ENCODE measurements at regions not wholly inside any gene's neighbourhood (a gene's known extent, or its start where the extent isn't known, plus 50 kb on each side); places are given as distances from the start of the nearest gene placed in this dataset.

- no peak for DNase-seq (ENCODE audit: low read depth)
- no peak for TF ChIP-seq CTCF (conservative IDR thresholded peaks at IDR 0.05; ENCODE audit: low read depth, low read length)
- no peak overlapping the region for H3K4me3 ChIP-seq (ENCODE audit: low read depth, low read length)
Observed at GRCh38 chr16:51401673-51402072, 250.6 kb upstream of the SALL1 start.

GRCh38 chr16:51399908-51400670 is 249.0 kb upstream of the SALL1 start:
- no peak for DNase-seq (ENCODE audit: low read depth)
- no peak for TF ChIP-seq CTCF (conservative IDR thresholded peaks at IDR 0.05; ENCODE audit: low read depth, low read length)
- H3K4me3 ChIP-seq (ENCODE audit: low read depth, low read length), result no peak overlapping the region

- DNase-seq (ENCODE audit: low read depth), result no peak
- no peak overlapping the region for H3K4me3 ChIP-seq (ENCODE audit: low read depth, low read length)
- TF ChIP-seq CTCF (conservative IDR thresholded peaks at IDR 0.05; ENCODE audit: low read depth, low read length), result no peak
Observed at GRCh38 chr16:51394421-51394820, 243.4 kb upstream of the SALL1 start.

DNA sequence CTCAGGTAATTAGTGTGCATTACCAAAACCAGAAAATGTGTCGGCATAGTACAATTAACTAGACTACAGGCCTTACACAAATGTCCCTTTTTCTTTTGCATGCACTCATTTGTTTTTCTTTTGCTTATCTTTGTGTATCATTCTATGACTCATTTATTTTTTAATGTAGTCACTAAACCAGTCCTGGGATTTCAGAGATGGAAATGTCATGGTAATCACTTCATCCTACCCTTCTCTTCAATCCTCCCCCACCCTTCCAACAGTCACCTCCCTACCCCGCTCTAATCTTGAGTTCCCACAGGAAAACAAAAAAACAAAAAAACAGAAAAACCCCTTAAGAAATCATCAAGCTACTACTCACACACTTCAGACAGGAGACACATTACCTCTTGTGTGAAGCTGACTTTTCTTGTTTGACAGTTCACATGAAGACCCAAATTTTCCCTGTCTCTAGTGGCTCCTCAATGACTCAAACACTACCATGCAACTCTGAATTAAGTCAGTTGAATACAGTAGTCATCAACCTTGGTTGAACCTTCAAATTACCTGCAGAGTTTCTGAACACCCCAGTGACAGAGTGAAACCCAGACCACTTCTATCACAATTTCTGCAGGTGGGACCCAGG is 242.4 kb upstream of the SALL1 start:
- H3K4me3 ChIP-seq (ENCODE audit: low read depth, low read length), result no peak overlapping the region
- TF ChIP-seq CTCF (conservative IDR thresholded peaks at IDR 0.05; ENCODE audit: low read depth, low read length), result no peak
- no peak for DNase-seq (ENCODE audit: low read depth)

GRCh38 chr16:51392521-51393187 is 241.6 kb upstream of the SALL1 start:
- DNase-seq (ENCODE audit: low read depth), result no peak
- no peak overlapping the region for H3K4me3 ChIP-seq (ENCODE audit: low read depth, low read length)

DNA sequence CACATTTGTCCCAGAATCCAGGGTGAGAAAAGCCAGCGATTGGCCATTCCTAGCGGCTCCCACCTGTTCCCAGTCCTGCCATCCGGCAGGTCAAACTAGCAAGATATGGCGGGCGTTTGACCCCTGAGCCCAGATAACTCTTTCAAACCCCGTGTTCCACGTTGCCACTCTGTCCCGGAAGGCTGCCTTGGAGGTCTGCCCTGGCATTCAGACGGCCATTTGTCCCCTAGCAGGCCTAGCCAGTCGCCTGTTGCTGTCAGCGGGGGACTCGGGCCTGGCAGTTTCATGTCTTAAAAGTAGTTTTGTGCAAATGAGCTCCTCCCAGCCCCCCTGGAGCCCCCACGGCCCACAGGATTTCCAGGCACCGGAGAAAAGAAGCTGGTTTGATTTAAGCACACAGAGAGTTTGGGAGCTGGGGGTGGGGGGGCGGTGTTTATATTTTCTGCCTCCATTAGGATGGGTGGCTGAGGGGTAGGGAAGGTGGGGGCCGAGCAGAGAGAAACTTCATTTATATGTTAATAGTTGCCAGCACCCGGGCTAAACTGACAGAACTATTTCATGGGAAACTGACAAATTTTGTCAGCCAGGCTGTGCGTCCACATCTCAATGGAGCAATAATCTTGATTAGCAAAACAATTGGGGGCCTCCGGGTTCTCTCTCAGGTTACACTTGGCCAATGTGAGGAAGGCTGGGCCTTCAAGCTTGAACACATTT is 240.9 kb upstream of the SALL1 start:
- H3K4me3 ChIP-seq (ENCODE audit: low read depth, low read length), result no peak overlapping the region
- no peak for DNase-seq (ENCODE audit: low read depth)
- no peak for TF ChIP-seq CTCF (conservative IDR thresholded peaks at IDR 0.05; ENCODE audit: low read depth, low read length)

More at GRCh38 chr16:51392521-51393187, 241.6 kb upstream of the SALL1 start:
- no peak for TF ChIP-seq CTCF (conservative IDR thresholded peaks at IDR 0.05; ENCODE audit: low read depth, low read length)

Measured in epithelial cell of proximal tubule (primary cell).